Glomerular visceral epithelial cell (primary cell): ENCODE measurements at regions not wholly inside any gene's neighbourhood (a gene's known extent, or its start where the extent isn't known, plus 50 kb on each side); places are given as distances from the start of the nearest gene placed in this dataset.

Source experiments
- DNase-seq: peaks from one replicate; pipeline ENCODE4 v3.0.0-alpha.2; 2016; ENCODE audit errors: extremely low spot score

DNA sequence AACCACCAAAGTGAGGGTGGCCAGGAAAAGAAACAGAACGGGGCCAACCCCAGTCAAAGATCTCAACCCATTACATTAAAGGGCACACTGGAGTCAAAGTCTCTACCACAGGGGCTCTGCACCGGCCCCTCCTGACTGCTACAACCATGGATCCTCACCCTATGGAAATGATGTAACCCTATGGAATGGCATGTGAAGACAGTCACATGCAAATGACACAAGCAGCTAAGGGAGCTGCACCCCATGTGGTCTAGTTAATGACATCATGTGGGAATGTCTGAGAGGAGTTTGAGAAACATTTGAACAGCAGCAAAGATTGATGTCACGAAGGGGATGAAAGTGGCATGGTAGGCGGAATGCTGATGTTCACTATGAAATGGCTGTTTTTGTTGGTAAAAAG, 298.2 kb upstream of the SLCO3A1 start:
- DNase-seq: no peak

GRCh38 chr15:91556926-91557325, 296.6 kb upstream of the SLCO3A1 start:
- DNase-seq: no peak

DNA sequence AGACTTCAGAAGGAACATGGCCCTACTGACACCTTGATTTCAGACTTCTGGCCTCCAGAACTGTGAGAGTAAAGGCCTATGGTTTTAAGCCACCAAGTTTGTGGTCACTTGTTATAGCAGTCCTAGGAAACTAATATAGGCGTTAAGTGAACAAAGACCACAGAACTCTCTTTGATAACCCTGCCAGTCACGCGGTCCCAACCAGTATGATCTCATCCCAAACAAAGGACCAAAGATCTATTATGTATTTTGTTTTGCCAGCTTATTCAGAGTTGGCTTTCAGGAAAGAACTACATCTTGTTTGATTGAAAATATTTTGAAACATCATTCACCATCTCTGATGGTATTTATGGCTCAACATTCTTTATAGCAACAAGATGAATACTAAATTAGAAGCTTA, 294.4 kb upstream of the SLCO3A1 start:
- no peak for DNase-seq

DNA sequence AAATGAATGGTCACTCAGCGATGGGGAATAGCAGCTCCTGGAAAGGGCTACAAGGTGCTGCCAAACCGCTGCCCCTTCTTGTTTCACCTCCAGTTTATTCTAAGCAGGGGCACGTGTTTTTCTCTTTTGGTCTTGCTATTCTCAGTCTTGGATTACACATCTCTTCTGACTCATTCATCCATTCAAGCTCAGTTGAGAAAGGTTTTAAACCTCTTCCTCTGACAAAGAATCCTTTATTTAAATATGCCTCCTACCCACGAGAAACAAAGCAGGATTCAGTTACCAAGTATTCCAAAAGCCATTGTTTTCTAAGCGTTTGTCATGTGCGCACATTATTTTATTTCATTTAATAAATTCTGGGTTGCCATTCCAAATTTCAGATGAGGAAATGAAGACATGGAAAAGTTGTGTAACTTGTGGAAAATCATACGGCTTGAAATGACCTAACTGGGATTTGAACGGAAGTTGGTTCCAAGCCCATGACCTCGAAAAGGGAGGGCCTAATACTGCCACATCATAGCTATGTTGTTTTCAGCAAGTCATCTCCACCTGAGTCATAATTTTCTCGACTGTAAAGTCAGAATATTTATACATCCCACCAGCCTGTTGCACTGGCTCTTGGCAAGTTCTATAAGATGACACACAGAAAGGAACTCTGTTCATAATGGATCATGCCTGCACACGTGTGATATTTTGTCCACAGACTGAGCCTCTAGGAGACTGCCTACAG, 292.0 kb upstream of the SLCO3A1 start:
- DNase-seq: no peak

DNA sequence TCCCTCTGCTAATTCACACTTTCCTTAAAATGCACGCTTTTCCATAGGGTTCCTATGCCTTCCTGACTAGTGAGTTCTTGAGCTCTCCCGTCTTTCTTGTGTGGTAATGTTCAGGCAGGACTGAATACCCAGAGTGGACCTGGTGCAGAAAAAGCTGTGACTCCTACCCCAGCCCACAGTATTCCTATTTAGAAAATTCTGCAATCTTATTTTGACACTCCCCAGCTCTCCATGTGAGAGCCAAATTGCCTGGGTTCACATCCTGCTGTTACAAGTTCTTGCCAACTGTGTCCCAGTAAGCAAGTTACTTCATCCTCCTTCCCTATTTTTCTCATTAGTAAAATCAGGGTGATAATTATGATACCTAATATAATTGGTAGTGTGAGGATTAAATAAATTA, 290.8 kb upstream of the SLCO3A1 start:
- DNase-seq: no peak

GRCh38 chr15:91564631-91565030, 288.9 kb upstream of the SLCO3A1 start:
- no peak for DNase-seq

GRCh38 chr15:91566141-91566540, 287.4 kb upstream of the SLCO3A1 start:
- no peak for DNase-seq

DNA sequence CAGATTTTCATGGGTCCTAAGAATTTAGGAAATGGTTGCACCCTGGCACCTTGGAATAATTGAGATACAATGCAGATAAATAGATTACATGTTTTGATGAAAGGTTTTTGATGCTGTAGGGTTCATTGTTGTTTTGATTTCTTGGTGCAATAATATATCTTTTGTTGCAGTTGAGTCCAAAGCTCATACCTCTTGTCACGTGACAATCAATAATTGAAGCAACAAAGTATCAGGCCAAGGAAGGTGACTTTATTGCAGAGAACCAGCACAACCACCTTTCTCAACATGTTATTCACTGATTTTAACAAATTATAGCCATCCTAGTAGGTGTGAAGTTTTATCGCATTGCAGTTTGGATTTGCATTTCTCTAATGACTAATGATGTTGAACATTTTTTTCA, 285.5 kb upstream of the SLCO3A1 start:
- DNase-seq: no peak

DNA sequence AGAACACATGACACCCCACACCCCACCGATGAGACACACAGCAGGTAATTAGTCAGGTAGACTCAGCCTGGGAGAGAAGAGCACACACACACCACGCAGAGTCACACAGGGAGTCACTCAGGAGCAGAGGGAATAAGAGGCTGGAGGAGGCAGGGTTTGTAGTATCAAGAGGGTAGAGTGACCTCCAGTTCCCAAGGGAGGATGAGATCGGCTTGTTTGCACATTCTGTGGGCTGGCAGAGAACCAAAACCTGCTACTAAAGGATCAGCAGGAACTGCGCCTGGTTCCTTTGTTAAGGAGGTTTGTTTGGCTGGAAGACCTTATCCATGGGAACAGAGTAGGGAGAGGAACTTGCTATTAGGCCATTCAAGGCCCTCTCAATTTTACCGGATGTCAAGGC, 281.4 kb upstream of the SLCO3A1 start:
- no peak for DNase-seq

DNA sequence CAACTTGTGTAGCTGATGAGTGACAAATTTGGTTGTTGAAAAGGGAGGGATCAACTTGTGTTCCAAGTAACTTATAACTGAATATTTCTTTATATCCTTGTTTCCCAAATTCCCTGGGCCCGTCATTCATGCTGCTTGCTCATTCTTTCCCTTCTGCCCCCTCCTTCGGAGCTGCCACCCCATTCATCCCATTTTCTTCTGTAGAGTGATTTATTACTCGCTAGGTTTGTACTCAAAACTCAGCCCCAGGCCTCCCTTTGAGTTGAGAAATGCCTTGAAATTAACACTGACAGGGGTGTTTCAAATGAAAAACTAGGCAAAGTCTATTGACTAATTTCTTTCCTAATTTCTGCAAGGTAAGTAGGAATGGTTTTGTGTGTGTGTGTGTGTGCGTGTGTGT, 277.4 kb upstream of the SLCO3A1 start:
- no peak for DNase-seq

DNA sequence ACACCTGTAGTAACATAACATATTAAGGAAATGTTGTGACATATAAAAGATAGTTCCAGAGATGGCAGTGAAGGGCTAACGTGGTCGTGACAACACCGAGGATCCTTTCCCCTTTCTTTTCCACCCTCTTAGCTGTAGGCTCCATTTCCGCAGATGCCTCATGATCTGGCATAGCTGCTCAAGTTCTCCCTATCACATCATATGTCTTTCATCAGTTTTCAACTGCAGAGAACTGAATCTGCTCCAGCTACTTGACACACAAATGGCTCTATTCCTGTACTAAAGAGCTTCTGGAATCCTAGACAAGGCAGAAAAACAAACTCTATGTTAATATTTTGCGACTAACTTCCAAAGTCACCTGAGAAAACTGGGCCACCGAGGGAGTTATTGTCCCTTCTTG, 275.0 kb upstream of the SLCO3A1 start:
- no peak for DNase-seq

GRCh38 chr15:91584895-91585294, 268.6 kb upstream of the SLCO3A1 start:
- DNase-seq: no peak

GRCh38 chr15:91586560-91586959, 266.9 kb upstream of the SLCO3A1 start:
- DNase-seq: no peak

DNA sequence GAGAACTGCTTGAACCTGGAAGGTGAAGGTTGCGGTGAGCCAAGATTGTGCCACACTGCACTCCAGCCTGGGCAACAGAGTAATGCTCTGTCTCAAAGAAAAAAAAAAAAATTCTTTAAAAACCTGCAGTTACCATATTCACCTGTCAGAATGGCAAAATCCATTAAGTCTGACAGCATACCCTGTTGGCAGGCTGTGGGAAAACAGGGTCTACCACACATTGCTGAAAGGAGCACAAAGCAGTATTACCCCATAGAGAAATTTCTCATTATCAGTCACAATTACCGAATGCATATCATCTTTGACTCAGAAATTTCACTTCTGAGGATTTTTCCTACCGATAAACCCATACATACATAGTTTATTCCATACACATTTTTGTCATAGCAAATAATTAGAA, 264.1 kb upstream of the SLCO3A1 start:
- no peak for DNase-seq

DNA sequence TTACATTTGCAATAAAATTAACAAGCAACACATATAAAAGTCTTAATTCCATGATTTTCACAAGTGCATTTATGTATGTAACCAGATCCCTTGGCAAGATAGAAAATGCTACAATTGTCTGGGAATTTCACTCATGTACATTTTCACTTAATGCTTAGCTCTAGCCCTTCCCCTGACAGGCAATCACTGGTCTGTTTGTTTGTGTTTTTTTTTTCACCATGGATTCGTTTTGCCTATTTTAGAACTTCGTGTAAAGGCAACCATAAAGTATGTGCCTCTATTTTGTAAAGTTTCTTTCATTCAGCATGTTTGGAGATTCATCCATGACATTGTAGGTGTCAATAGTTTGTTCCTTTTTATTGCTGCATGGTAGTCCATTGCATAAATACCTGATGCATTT, 260.9 kb upstream of the SLCO3A1 start:
- DNase-seq: no peak

- DNase-seq: no peak
Measured at GRCh38 chr15:91593067-91593466, 260.4 kb upstream of the SLCO3A1 start.

- no peak for DNase-seq
Measured at GRCh38 chr15:91593653-91594052, 259.9 kb upstream of the SLCO3A1 start.

GRCh38 chr15:91599261-91599660, 254.2 kb upstream of the SLCO3A1 start:
- DNase-seq: no peak

DNA sequence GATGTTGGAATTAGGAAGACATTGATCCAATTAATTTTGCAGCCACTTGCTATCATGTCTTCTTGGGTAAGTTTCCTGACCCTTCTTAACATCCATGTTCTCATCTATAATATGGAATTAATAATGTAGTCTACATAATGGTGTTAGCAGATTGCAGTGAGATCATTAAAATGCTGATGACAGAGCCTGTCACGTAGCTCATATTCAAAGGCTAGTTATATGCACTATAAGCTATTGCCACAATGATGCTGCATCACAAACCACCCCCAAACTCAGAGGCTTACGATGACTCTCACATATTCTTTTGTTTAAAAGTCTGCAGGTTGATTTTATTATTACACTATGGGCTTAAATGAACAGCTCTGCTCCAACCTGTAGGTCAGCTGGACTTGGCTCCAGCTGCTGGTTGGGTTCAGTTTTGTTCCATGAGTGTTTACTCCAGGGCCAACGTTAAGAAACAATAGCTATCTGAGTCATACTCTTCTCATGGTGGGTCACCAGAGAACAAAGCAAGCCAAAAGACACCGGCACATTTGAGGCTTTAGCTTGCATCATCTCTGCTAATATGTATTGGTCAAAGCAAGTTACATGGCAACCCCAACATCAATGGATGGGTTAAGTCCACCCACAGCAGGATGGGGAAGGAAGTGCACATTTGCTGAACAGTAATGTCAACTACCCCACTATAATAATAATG, 250.0 kb upstream of the SLCO3A1 start:
- no peak for DNase-seq

DNA sequence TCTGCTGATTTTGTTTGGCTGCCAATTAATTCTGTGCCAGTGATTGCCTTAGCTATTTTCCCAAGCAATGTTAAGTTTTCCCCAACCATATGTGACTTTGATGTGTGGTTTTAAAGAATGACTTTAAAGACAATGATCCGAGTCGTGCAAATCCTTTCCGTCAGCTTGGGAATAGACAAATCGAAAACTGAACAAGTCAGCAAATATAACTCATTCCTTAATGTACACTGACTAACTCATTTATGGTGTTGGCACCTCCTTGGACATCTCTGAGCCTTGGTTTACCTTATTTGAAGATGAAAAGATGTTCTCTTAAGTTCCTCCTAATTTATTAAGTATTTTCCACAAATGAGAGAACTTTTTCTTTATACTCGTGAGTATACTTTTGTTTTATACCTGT, 249.4 kb upstream of the SLCO3A1 start:
- DNase-seq: no peak

GRCh38 chr15:91605576-91605975, 247.9 kb upstream of the SLCO3A1 start:
- DNase-seq: no peak

GRCh38 chr15:91609231-91609630, 244.3 kb upstream of the SLCO3A1 start:
- DNase-seq: no peak

DNA sequence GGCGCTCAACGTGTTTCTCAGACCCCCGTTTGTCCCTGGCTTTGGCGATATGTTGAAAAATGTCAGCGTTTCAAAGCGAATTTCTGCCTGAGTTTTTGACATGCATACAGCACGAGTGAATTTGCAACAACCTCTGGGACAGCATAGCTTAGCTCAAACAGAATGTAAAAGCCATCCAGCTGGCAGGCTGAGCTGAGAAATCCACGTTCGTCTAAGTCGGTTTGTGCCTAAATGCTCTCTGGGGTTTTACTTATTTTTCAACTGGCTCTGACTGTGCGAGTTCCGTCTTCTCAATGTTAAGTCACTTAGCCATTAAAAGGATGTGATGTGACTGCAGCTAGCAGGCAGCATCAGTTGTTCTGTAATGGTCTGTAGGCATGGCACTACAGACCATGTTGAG, 243.5 kb upstream of the SLCO3A1 start:
- DNase-seq: no peak
